ENCODE measurements at regions not wholly inside any gene's neighbourhood (a gene's known extent, or its start where the extent isn't known, plus 50 kb on each side); places are given as distances from the start of the nearest gene placed in this dataset.

DNA sequence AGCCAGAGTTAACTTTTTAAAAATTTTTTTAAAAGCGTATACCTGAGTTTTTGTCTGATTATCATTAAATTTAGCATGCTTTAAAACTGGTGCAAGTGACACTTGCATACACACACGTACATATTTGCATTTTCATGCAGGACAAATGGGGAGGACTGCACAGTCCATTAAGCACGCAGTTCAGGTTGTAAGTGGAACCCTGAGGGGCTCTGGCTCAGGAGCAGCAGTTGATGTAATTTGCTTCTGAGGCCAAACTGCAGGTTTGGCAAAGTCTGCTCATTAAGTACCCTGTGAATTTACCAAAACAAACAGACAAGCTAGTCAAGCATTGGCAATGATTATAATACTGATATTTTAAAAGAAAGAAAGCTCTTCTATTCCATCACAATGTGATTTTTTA lies 215.8 kb upstream of the PFKP start:
- H3K27ac ChIP-seq (replicated peaks), result no peak overlapping the region
- intact Hi-C loops (cut with micrococcal nuclease), result no loop called here

DNA sequence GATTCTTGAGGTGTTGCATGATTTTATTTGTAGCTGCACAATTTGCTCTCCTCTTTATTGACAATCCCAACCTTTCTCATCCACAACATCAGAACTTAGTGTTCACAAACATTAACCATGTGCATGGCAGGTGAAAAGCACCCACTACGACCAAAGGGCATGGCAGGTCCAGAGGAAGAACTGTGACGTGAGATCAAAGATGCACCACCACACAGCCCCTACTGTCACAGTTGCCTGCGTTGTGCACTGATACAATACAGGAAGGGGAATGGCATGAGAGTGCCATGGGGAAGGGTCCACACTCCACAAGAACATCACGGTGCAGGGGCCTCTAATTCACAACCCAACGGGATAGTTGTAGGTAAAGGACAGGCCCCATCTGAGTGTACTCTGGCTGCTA lies 217.1 kb upstream of the PFKP start:
- intact Hi-C loops (cut with micrococcal nuclease), result no loop called here
- TF ChIP-seq, protein P1, sequence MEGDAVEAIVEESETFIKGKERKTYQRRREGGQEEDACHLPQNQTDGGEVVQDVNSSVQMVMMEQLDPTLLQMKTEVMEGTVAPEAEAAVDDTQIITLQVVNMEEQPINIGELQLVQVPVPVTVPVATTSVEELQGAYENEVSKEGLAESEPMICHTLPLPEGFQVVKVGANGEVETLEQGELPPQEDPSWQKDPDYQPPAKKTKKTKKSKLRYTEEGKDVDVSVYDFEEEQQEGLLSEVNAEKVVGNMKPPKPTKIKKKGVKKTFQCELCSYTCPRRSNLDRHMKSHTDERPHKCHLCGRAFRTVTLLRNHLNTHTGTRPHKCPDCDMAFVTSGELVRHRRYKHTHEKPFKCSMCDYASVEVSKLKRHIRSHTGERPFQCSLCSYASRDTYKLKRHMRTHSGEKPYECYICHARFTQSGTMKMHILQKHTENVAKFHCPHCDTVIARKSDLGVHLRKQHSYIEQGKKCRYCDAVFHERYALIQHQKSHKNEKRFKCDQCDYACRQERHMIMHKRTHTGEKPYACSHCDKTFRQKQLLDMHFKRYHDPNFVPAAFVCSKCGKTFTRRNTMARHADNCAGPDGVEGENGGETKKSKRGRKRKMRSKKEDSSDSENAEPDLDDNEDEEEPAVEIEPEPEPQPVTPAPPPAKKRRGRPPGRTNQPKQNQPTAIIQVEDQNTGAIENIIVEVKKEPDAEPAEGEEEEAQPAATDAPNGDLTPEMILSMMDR (IDR thresholded peaks at IDR 0.05; ENCODE audit: borderline replicate concordance), result no peak
- Histone ChIP-seq H3K27ac (replicated peaks) (no peak overlapping the region), H3K36me3 (no peaks in the 10 kb centered on the region), H3K27me3 (ENCODE audit: low read depth) (peaks cover 44% of the 10 kb centered on the region), H3K9me3 (replicated peaks) (no peaks in the 10 kb centered on the region), H3K4me3 (no peak overlapping the region), H3K4me1 (no peaks in the 10 kb centered on the region)
- DNase-seq, result no peak

More for the DNA sequence above, 215.8 kb upstream of the PFKP start:
- no peak for DNase-seq
- TF ChIP-seq, protein P1 (IDR thresholded peaks at IDR 0.05; ENCODE audit: borderline replicate concordance), result no peak
- H3K4me3 ChIP-seq, result no peak overlapping the region
- H3K4me1 ChIP-seq, result no peaks in the 10 kb centered on the region
- no peaks in the 10 kb centered on the region for H3K36me3 ChIP-seq
- H3K27me3 ChIP-seq (ENCODE audit: low read depth), result peaks cover 53% of the 10 kb centered on the region
- H3K9me3 ChIP-seq (replicated peaks), result no peaks in the 10 kb centered on the region

GRCh38 chr10:2844925-2845324 lies 222.4 kb upstream of the PFKP start:
- no peak for DNase-seq
- H3K4me3 ChIP-seq, result no peak overlapping the region
- TF ChIP-seq, protein P1 (IDR thresholded peaks at IDR 0.05; ENCODE audit: borderline replicate concordance), result no peak
- peaks cover 21% of the 10 kb centered on the region for H3K27me3 ChIP-seq (ENCODE audit: low read depth)
- H3K4me1 ChIP-seq, result no peaks in the 10 kb centered on the region
- H3K36me3 ChIP-seq, result no peaks in the 10 kb centered on the region
- intact Hi-C loops (cut with micrococcal nuclease), result no loop called here
- no peak overlapping the region for H3K27ac ChIP-seq (replicated peaks)
- no peaks in the 10 kb centered on the region for H3K9me3 ChIP-seq (replicated peaks)

DNA sequence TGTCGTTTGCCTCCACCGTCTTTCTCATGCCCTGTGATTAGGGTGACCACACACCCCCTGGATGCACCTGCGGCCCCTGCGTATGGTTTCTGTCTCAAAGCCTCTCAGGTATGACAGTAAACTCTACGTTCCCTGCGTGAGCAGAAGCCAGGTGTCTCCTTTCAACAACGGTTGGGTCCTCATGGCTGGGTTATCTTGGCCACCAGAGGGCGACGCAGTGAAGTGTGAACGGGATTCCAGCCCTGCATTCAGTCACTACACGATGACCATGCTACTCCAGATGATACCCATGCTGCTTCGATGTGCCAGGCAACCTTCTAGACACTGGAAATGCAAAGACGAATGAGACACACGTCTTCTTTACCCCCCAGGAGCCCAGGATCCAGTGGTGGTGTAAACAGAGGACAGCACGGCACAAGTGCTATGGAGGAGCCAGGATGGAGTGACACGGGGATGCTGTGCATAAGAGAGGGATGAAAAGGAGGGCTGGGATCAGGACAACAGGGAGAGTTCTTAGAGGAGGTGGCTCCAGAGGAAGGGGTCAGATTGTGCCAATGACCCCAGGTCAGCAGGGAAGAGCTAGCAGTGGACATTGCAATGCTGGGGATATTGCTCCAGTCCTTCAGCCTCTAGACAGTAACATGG lies 228.1 kb upstream of the PFKP start:
- peaks cover 69% of the 10 kb centered on the region for H3K27me3 ChIP-seq (ENCODE audit: low read depth)
- H3K27ac ChIP-seq (replicated peaks), result no peak overlapping the region
- H3K4me3 ChIP-seq, result no peak overlapping the region
- intact Hi-C loops (cut with micrococcal nuclease), result no loop called here
- H3K36me3 ChIP-seq, result no peaks in the 10 kb centered on the region
- no peaks in the 10 kb centered on the region for H3K4me1 ChIP-seq
- H3K9me3 ChIP-seq (replicated peaks), result no peaks in the 10 kb centered on the region
- peak; percentile 18 for DNase-seq
- TF ChIP-seq, protein P1 (IDR thresholded peaks at IDR 0.05; ENCODE audit: borderline replicate concordance), result peak; percentile 60

GRCh38 chr10:2837674-2838073 lies 229.7 kb upstream of the PFKP start:
- H3K4me3 ChIP-seq, result no peak overlapping the region
- H3K4me1 ChIP-seq, result no peaks in the 10 kb centered on the region
- DNase-seq, result no peak
- no peak overlapping the region for H3K27ac ChIP-seq (replicated peaks)
- TF ChIP-seq, protein P1 (IDR thresholded peaks at IDR 0.05; ENCODE audit: borderline replicate concordance), result no peak
- H3K27me3 ChIP-seq (ENCODE audit: low read depth), result peaks cover 79% of the 10 kb centered on the region
- no peaks in the 10 kb centered on the region for H3K36me3 ChIP-seq
- no peaks in the 10 kb centered on the region for H3K9me3 ChIP-seq (replicated peaks)
- intact Hi-C loops (cut with micrococcal nuclease), result no loop called here

Data from left ventricle myocardium inferior (tissue), 1 donor.